G401.6 (cell line): ENCODE measurements at regions not wholly inside any gene's neighbourhood (a gene's known extent, or its start where the extent isn't known, plus 50 kb on each side); places are given as distances from the start of the nearest gene placed in this dataset.
"Not testable (repeated sequence)": the region's sequence is repeated elsewhere in the genome, so short reads cannot be mapped to it uniquely, and the experiment has no call there.

Experiments used
- FAIRE-seq: peaks from 2 replicates; lab custom pipeline; 2012; peaks lifted over from hg19 to GRCh38; lab: Jason Lieb, UNC

DNA sequence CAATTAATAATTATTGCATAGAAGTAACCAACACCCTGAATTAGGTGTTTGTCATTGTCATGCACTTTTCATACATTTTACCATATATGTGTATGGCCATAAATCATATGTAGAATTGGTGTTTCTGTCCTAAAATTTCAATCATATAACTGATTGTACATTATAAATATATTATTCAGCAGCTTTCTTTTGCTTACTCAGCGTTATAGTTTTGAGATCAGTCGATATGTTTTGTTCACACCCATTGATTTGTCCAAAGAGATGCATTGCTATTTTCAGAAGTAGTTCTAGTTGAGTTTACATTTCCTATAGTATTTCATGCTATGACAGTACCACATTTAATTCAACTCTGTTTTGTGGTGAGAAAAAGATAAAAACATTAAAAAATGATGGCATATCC is 50.5 kb upstream of the PARP4 start:
- FAIRE-seq: no peak

DNA sequence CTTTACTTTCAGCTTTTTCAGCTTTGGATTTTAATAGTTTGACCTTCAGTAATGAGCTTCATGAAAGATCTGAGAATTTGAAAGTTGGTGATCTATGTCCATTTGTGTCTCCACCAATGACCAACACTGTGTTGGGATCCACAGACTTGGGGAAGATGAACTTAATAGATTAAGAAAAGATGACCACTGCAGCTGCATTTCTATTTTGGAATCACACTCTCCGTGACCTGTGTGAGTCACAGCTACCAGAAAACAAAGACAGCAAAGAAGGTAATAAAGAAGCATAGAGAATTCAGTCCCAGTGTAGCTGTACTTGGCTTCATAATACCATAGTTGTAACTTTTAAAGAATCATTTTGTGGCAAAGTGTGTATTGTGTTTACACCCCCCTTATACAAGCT is 51.4 kb upstream of the PARP4 start:
- FAIRE-seq: not testable (repeated sequence)

DNA sequence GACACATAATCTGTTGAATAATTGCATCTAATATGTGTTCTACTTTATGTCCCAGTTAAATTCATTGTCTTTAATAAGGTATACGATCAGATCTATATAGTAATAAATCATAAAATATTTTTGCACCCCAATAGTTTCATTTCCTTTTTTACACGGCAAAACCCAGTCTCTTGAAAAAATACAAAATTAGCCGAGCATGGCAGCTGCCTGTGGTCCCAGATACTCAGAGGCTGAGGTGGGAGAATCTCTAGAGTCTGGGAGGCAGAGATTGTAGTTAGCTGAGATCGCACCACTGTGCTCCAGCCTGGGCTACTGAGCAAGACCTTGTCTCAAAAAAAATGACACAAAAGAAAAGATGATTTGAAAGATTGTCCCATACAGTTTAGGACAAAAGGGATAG is 52.3 kb upstream of the PARP4 start:
- no peak for FAIRE-seq

DNA sequence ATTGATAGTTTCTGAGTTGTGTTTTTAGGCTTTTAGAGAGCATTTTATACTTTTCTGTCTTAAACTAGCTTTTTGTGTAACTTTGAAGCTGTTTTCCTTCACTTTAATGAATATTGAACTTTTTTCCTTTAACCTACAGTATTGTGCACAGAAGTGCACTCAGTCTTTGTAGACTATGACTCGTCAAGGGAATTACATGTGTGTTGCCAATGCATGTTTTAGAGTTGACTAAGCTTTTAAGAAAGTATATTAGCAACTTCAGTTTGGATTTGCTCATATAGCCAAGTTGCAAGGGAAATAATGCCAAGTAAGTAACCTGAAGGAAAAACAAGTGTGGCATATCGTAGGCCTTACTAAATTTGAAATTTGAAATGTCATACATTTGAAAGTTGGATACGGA is 55.0 kb upstream of the PARP4 start:
- FAIRE-seq: not testable (repeated sequence)

DNA sequence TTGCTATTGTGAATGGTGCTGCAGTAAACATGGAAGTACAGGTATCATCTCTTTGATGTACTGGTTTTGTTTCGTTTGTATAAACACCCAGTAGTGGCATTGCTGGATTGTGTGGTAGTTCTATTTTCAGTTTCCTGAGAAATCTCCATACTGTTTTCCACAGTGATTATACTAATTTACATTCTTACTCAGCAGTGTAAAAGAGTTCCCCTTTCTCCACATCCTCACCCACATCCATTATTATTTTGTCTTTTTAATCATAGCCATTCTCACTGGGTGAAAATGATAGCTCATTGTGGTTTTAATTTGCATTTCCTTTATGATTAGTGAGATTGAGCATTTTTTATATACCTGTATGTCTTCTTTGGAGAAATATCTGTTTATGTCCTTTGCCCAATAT is 62.3 kb upstream of the PARP4 start:
- FAIRE-seq: no peak

DNA sequence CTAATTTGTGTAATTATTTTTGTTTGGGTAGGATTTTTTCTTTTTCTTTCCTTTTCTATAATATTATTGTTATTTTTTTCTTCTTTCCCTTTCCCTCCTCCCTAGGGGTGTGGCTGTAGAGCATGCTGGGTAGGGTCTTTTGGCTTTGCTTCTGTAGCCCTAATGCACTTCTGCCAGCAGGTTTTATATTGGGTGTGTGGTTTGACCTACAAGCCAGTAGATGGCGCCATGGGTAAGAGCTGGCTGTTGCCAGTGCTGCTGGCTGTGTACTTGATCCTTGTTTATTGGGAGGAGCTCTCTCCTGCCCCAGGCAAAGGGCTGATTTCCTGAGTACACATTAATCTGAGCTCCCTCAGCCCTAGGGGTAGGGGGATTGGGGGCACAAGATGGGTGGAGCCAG is 67.7 kb upstream of the PARP4 start:
- FAIRE-seq: peak; percentile 97

DNA sequence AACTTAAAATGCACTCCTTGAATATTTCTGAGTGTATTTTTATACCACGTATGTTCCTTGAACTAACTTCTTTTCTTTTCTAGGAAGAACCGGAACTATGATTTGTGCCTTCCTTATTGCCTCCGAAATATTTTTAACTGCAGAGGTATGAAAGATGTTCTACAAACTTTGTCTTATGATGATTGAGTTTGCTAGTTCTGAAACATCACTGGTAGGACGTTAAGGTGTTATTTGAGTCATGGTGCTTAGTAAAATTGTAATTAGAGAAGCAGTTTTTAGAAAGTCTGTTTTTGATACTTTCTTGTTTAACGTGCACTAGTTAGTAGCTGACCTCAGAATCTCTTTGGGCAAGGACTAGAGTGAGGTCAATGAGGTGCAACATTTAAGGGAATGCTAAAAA is 69.0 kb upstream of the PARP4 start:
- not testable (repeated sequence) for FAIRE-seq

DNA sequence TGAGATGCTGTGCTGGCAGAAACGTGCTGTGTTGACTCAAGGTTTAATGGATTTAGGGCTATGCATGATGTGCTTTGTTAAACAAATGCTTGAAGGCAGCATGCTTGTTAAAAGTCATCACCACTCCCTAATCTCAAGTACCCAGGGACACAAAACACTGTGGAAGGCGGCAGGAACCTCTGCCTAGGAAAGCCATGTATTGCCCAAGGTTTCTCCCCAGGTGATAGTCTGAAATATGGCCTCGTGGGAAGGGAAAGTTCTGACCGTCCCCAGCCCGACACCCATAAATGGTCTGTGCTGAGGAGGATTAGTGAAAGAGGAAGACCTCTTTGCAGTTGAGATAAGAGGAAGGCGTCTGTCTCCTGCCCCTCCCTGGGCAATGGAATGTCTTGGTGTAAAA is 79.1 kb upstream of the PARP4 start:
- not testable (repeated sequence) for FAIRE-seq

DNA sequence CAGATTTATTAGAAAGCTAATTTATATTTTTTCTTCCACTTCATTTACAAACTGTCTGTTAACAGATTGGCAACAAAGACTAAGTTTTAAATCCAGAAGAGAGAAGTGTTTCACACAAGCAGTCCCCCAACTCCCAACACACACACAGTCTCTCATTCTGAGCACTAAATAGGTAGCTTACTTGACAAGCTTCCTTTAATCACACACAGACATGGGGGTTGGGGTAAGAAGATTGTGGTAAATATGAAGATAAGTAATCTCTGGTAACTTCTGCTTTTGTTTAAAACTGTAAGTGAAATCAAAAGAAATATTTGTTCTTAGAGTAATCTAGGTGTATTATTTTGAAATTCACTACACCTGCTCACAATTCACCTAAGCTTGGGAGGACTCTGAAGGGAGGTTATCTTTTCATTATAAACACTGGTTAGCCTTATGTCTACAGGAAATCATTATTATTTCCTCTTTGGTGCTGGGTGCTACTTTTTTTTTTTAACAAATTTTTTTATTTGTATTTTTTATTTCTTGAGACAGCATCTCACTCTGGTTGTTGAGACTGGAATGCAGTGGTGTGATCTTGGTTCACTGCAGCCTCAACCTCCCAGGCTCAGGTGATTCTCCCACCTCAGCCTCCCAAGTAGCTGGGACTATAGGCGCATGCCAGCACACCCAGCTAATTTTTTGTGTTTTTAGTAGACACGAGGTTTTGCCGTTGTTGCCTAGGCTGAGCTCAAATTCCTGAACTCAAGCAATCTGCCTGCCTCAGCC is 82.1 kb upstream of the ATP12A start:
- not testable (repeated sequence) for FAIRE-seq

DNA sequence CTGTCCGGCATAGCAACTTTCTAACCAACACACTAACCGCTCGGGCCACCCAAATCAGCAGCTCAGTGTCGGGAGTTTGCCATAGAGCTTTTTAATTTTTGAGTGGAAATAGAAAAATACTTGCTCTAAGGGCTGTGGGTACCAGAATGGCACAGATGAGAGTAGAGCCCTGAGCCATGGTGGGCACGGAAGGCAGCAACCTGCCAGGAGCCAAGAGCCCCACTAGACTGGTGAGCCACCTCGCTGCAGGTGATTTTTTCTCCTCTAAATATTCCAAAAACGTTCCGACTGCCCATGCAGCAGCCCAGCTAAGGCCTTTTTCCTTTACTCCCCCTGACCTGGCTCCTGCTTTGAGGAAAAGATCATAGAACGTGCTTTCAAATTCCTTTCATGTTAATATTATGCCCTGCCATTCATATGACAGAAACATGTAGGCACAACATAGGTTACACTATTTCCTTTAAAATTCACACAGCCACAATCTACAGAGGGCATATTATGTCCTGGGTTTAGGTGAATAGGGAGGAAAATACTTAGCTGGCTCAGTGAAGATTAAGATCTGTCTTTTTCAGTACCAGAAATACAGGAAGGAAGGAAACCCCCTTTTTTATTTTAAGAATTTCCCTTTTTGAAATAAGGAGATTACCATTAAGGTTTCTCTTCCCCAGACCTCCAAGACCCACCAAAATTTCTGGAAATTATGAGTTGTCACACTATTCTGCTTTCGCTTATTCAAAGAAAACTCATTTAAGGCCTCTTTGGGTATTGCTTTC is 81.0 kb upstream of the ATP12A start:
- FAIRE-seq: not testable (repeated sequence)

DNA sequence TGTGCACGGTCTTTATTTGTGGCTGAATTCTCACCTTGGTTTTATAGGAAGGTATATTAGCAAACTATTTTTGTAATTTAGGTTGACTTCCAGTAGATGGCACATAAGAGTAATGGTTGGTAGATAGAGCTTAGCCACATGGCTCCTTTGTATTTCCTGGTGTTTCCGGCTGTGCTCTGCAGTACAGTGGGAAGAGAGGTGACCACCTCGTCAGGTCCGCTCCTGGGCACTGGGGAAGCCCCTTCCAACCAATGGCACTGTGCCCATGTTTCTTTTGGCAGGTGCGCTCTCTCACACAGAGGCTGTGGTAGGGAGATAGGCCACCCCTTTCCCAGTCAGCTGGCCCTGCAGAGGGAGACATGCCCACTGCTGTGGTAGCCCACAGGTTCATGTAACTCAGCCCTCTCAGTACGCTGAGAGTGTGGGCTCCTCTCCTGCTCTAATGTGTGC is 74.3 kb upstream of the ATP12A start:
- no peak for FAIRE-seq

DNA sequence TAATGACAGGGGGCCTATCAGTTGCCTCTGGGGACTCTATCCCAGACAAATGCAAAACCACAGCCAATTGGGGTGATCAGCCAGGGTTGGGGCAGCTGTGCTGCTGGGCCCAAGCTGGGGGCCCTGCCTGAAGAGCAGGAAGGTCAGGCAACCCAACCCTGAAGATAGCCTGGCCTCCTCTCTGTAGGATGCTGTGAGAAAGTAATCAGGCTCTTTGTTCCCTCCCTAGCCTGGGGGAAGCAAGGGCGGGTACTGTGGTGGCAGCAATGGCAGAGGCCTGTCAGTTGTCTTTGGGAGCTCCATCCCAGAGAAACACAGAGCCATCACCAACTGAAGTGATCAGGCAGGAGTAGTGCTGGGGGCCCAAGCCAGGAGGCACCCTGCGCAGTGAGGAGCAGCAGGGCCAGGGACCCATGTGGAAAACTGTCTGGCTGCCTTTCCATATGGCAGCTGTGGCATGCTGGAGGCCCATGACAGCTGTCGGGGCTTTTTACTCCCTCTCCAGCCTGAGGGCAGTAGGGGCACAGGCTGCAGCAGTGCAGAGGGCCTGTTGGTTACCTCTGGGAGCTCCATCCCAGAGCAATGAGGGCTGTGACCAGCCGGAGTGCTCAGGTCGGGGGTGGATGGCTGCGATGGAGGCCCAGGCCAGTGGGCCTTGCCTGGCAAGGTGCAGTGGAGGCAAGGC is 73.6 kb upstream of the ATP12A start:
- no peak for FAIRE-seq

DNA sequence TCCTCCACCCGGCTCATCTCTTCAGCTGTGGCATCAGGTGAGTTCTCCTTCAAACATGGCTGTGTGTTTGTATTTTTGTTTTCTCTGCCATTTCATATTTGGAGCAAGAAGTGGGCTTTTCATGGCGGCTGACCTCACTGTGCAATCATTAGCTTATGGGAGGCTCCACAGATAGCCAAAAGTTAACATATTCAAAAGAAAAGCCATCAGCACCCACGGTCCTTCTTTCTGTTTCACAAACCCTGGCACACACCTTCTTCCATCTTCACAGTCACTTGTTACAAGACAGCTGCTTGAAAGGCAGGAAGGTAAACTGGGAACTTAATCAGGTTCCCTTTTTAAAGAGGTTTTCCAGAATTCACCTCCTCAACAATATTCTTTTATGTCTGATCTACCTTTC is 69.3 kb upstream of the ATP12A start:
- FAIRE-seq: no peak

DNA sequence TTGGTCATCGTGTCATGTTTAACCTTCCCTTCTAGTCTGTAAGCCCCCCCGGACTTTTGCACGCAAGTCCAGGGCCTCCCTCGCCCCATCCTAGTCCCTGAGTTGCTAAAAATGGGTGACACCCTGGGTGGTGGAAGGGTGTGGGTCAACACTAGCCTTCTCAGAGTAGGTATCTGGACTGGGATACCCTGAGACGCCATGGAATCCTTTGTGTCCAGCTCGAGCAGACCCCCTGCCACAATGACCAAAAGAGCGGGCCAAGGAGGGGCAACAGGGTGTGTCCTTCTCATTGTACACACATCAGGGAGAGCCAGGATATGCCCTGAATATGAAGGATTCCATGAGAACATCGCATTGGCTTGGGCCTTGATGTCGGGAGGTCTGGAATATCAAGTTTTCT is 67.5 kb upstream of the ATP12A start:
- FAIRE-seq: no peak

DNA sequence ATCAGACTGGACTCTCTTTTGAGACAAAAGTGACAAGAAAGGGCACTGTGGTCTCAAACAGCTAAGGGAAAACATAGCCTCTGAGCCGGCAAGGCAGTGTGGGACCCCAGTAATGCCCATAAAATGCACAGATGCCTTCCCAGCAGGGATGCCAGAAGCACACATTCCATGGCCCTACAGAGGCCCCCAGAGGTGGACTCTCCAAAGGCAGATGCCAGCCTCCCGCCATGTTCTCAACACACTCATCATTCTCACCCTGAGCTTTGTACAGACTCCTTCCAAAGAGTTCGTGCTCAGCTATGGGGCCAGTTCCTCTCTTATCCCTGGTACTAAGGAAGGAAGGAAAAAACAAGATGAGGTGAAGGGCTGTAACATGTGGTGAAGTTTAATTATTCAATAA is 67.1 kb upstream of the ATP12A start:
- no peak for FAIRE-seq

DNA sequence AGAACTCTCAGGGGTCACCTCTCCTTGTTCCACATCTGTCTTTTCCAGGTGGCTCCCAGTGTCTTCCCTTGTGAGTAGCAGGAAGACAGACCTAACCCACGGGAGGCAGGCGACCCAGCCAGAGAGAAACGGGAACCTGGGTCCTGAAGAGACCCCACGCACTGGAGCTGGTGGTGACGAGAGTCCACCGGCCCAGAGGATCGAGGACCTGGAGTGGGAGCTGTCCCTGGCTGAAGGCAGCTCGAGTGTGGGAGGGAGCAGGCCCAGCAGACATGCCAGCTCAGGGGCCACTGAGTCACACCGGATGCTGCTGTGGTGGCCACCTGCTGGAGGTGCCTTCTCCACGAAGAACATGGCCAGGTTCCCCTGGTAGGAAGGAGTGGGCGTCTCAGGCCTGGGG is 66.5 kb upstream of the ATP12A start:
- no peak for FAIRE-seq

DNA sequence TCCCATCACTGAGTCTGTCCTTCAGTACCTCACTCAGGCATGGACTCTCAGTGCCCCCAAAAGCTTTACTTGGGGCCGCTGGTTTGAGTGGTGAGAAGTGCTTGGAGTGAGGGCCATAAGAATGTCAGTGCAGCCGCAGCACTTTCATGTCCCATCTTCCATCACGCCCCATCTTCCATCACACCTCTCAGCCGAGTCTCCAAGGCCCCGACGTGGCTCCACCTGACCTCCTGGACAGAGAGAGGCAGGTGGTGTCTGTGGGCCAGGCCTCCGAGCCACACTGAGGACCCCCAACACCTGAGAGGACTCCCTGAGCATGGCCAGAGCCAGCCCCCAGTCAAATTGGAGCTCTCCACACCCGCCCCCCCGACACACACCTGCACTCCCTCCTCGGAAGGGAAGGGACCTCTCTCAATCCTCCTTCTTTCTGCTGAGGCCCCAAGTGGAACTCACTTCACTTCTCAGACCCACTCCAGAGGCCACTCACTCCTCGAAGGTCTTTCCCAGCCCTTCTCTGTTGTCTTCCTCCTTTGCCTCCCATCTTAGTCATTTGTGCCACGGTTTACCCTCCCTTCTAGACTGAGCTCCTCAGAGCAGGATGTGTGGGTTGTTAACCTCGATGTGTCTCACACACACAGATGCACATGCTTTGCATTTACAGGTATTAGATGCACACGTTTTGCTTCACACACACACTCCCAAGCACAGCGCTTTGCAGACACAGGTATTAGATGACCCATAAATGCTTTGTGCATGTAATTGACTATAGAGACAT is 65.7 kb upstream of the ATP12A start:
- FAIRE-seq: no peak

DNA sequence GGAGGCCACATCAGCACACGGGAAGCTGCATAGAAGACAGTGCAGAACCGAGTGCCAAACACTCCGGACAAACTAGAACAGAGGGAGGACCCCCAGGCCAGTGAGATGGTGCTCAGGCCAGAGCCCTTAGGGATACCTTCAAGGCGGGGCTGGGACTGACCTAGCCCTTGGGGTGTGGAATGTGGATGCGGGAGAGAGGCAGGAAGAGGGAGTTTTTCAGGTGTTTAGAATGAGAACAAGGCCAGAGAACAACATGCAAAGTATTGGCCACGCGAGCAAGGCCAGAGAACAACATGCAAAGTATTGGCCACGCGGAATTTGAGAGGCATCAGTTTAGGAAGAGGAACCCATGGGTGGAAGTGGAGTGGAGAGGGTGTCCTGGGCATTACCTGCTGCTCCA is 65.1 kb upstream of the ATP12A start:
- no peak for FAIRE-seq

DNA sequence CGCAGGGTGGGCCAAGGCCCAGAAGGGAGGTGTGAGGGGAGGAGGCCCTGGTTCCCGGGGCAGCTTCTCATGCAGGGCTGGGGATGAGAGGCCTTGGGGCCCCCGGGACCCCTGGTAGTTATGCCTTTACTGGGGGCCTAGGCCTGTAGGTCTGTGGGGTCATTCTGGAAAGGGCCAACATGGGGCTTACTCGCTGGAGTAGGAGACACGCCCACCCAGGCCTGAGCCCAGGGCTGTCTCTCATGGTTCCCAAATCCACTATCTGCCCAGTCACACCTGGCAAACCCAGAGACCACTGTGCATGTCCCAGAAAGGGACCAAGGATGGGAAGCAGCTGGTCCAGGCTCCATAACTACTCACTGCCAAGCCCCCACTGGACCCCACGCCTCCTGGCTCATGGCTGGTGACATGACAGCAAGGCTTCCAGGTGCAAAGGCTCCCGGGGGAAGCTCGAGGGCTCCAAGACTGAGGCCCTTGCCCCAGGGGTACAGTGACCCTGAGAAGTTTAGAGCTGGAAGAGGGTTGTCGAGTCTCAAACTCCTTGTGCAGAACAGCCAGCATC is 64.2 kb upstream of the ATP12A start:
- FAIRE-seq: no peak

DNA sequence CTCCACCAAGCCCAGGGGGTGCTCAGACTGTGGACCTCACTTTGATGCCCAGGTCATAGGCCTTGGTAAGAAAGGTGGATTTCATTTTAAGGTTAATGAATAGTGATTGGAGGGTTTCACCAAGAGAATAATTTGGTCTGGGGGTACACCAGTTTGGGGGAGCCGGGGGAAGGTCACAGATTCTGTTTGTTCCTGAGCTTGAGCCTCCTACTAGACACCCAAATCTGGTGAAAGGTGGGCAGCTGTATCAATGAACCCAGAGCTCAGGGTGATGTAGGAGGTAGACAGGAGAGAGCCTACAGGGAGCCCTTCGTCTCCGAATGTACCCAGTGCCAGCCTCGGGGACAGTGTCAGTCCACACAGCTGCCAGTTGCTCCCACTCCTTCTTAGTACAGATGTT is 63.7 kb upstream of the ATP12A start:
- no peak for FAIRE-seq

DNA sequence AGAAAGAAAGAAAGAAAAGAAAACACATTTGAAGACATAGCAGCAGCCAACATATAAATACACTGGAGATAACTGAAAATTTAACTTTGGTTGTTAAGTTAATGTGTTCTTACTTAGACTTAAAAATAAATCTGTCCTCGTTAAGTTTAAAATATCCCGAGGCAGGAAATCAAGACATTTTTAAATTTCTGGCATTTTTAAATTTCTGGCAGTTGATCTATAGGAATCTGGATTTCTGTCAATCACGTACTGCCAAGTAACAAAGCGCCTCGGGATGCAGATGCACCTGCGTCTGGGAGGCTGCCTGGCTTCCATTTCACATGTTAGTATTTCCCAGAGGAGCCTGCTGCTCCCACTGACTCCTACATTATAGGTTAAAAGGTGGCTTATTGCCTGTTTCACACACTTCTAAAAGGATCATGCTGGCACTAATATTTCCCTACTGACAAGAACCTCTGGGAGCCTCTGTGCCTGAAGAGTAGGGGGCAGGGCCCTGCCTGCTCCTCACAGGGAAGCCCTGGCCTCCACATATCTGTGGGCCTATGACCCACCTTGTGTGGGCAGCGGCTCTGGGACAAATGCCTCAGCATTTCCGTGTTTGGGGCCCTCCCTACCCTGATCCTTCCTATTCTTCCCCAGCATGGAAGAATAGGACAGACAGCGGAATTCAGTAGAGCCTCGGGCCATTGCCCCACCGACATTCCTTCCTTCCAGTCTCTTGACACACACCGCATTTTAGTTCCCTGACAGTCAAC is 62.8 kb upstream of the ATP12A start:
- no peak for FAIRE-seq
